ENCODE measurements at regions not wholly inside any gene's neighbourhood (a gene's known extent, or its start where the extent isn't known, plus 50 kb on each side); places are given as distances from the start of the nearest gene placed in this dataset.
A peak's percentile ranks its signal among the peaks of the same experiment; 100 is the strongest.

- no peak for DNase-seq (ENCODE audit: low read depth in 2 of 2)
These were observed 161.4 kb upstream of the FAM9B start for GRCh38 chrX:9195199-9195880.

GRCh38 chrX:9196961-9197640, 163.2 kb upstream of the FAM9B start:
- DNase-seq (ENCODE audit: low read depth in 2 of 2): peak; percentile 28 to 31

- DNase-seq (ENCODE audit: low read depth in 2 of 2): no peak
These were observed 170.6 kb upstream of the FAM9B start for GRCh38 chrX:9204560-9204959.

GRCh38 chrX:9205599-9206223, 171.8 kb upstream of the FAM9B start:
- DNase-seq (ENCODE audit: low read depth in 2 of 2): no peak

GRCh38 chrX:9207142-9207541, 173.2 kb upstream of the FAM9B start:
- DNase-seq (ENCODE audit: low read depth in 2 of 2): no peak

- no peak for DNase-seq (ENCODE audit: low read depth in 2 of 2)
These were observed 177.3 kb upstream of the FAM9B start for GRCh38 chrX:9211269-9211668.

- DNase-seq (ENCODE audit: low read depth in 2 of 2): no peak
These were observed 187.9 kb upstream of the FAM9B start for GRCh38 chrX:9221781-9222180.

GRCh38 chrX:9222299-9222698, 188.4 kb upstream of the FAM9B start:
- DNase-seq (ENCODE audit: low read depth in 2 of 2): no peak

GRCh38 chrX:9227276-9227675, 193.3 kb upstream of the FAM9B start:
- peak; percentile 18 to 21 for DNase-seq (ENCODE audit: low read depth in 2 of 2)

GRCh38 chrX:9231491-9231890, 197.6 kb upstream of the FAM9B start:
- DNase-seq (ENCODE audit: low read depth in 2 of 2): no peak

- DNase-seq (ENCODE audit: low read depth in 2 of 2): no peak
These were observed 199.2 kb upstream of the FAM9B start for GRCh38 chrX:9233141-9233540.

- DNase-seq (ENCODE audit: low read depth in 2 of 2): no peak
These were observed 200.4 kb upstream of the FAM9B start for GRCh38 chrX:9234315-9234714.

- DNase-seq (ENCODE audit: low read depth in 2 of 2): no peak
These were observed 201.8 kb upstream of the FAM9B start for GRCh38 chrX:9235722-9236121.

GRCh38 chrX:9240956-9241355, 207.0 kb upstream of the FAM9B start:
- no peak for DNase-seq (ENCODE audit: low read depth in 2 of 2)

- DNase-seq (ENCODE audit: low read depth in 2 of 2): no peak
These were observed 207.5 kb upstream of the FAM9B start for GRCh38 chrX:9241427-9241826.

GRCh38 chrX:9249051-9249846, 215.3 kb upstream of the FAM9B start:
- DNase-seq (ENCODE audit: low read depth in 2 of 2): peak in 1 of 2 experiments; percentile 20

GRCh38 chrX:9252182-9252581, 212.7 kb upstream of the TBL1X start:
- no peak for DNase-seq (ENCODE audit: low read depth in 2 of 2)

- DNase-seq (ENCODE audit: low read depth in 2 of 2): no peak
These were observed 211.6 kb upstream of the TBL1X start for GRCh38 chrX:9253211-9253610.

GRCh38 chrX:9257718-9258420, 207.0 kb upstream of the TBL1X start:
- no peak for DNase-seq (ENCODE audit: low read depth in 2 of 2)

- DNase-seq (ENCODE audit: low read depth in 2 of 2): no peak
These were observed 206.3 kb upstream of the TBL1X start for GRCh38 chrX:9258421-9259104.

- no peak for DNase-seq (ENCODE audit: low read depth in 2 of 2)
These were observed 204.3 kb upstream of the TBL1X start for GRCh38 chrX:9260603-9261002.
